ENCODE measurements at regions not wholly inside any gene's neighbourhood (a gene's known extent, or its start where the extent isn't known, plus 50 kb on each side); places are given as distances from the start of the nearest gene placed in this dataset.

GRCh38 chrX:22430701-22431100 is 158.0 kb downstream of the CBLL2 start:
- TF ChIP-seq TBP (optimal IDR thresholded peaks at IDR 0.05; ENCODE audit: low read depth, low read length) = no peak
- no peak for TF ChIP-seq KDM5B (IDR thresholded peaks at IDR 0.05; ENCODE audit: insufficient replicate concordance, low read depth, low read length)
- no peak for TF ChIP-seq KDM1A (IDR thresholded peaks at IDR 0.05)
- TF ChIP-seq BRCA1 (IDR thresholded peaks at IDR 0.05) = no peak
- no peak for TF ChIP-seq BRCA1 (CRISPR knock-in tag; IDR thresholded peaks at IDR 0.05)
- no peak for TF ChIP-seq U2AF1 (optimal IDR thresholded peaks at IDR 0.05; ENCODE audit: low read depth, low read length)
- TF ChIP-seq KAT8 (IDR thresholded peaks at IDR 0.05; ENCODE audit: low read depth) = no peak
- TF ChIP-seq CCNT2 (IDR thresholded peaks at IDR 0.05; ENCODE audit: borderline replicate concordance, extremely low read depth, insufficient read length, low read depth, low read length) = no peak
- TF ChIP-seq TSHZ1 (CRISPR knock-in tag; IDR thresholded peaks at IDR 0.05) = no peak
- no peak for TF ChIP-seq MYC (IDR thresholded peaks at IDR 0.05; ENCODE audit: low read depth, low read length)
- no peak for TF ChIP-seq MYC (CRISPR knock-in tag; IDR thresholded peaks at IDR 0.05; ENCODE audit: borderline replicate concordance, low read depth)
